ENCODE measurements at regions not wholly inside any gene's neighbourhood (a gene's known extent, or its start where the extent isn't known, plus 50 kb on each side); places are given as distances from the start of the nearest gene placed in this dataset.
"Not testable (repeated sequence)": the region's sequence is repeated elsewhere in the genome, so short reads cannot be mapped to it uniquely, and the experiment has no call there.

- DNase-seq (ENCODE audit: low read depth) = no peak
These were observed 519.6 kb downstream of the KLF5 start for GRCh38 chr13:73578251-73578875.

DNA sequence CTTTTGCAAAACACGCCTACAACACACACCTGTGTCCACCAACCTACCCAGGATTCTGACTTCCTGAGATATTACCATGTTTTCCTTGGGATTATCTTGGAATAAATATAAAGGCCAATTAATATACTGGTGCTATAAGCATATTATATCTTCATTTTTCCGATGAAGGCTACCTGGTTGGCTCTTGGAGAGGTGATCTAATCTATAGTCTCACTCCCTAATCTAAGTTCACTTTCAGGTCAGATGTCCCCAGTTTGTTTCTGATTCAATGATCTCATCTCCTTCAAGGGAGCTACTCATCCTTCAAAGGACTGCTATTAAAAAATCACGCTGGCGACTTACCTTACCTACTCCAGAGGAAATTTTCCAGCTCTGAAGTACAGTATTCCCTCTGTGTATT is 517.5 kb downstream of the KLF5 start:
- DNase-seq (ENCODE audit: low read depth) = no peak

- no peak for DNase-seq (ENCODE audit: low read depth)
These were observed 514.0 kb downstream of the KLF5 start for GRCh38 chr13:73572824-73573223.

DNA sequence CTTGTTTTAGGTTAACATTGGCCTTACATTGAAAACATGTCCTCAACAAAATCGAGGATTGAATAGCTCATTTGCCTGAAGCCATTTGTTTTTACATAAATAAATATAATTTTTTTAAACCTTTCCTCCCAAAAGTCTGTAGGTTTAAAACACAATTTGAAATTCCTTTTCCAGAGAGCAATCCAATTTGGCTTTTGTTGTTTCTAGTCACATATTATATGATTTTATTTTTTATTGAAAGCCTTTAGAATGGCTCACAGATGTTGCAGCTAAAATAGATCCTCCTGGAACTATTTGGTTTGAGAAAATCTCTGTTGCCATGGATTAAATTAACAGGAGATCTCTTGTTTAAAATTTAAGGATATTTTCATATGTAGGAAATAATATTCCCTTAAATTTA is 512.6 kb downstream of the KLF5 start:
- no peak for DNase-seq (ENCODE audit: low read depth)

DNA sequence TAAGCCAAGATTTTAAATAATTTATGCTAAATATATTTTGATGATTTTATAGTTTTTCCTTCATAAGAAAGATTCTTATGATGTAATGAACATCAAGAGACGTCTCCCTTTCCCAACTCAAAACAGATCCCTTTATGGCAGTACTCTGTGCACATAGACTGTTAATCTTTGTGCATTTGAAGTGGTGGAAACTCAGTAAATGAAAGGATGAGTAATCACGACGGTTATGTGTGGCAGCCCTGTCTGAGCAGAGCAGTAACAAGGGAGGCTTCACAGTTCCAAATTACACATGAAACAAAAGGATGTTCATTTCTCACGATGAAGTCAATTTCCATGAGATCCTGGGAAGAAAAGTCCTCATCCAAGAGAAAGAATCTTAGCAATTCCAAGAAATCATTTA is 498.1 kb downstream of the KLF5 start:
- DNase-seq (ENCODE audit: low read depth) = no peak

DNA sequence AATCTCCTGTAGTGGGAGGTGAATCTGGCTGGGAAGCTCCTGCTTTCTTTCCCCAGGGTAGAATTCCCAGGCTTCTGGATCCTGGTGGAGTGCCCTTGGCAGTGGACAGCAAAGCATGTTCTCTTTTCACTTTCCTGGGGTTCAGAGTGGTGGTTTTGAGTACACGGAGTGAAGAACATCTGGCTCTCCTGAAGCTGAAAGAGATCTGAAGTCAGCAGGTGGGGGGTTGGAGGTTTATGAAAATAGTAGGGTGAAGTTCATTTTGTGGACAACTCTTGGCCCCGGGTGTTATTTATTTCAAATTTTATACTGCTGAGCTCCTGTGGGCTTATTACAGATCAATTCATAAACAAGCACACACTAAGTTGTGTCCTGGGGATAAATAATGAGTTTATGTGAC is 497.3 kb downstream of the KLF5 start:
- no peak for DNase-seq (ENCODE audit: low read depth)

DNA sequence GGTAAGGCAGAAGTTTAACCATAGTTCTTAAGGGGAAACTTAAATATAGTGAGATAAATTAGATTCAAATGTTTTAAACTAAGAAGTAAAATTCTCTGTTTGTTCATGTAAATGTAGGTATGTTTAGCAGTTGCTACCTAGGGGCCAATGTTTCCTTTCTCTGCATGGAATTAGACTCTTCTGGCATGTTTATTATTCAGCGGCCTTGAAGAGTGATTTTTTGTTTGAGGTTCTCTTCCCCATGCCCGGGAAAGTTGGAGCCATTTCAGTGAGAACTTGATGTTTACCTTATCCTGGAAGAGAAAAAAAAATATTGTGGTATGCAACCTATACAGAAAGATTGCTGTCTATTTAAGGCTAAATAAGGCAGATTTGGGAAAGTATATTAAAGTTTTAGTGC is 492.9 kb downstream of the KLF5 start:
- no peak for DNase-seq (ENCODE audit: low read depth)

DNA sequence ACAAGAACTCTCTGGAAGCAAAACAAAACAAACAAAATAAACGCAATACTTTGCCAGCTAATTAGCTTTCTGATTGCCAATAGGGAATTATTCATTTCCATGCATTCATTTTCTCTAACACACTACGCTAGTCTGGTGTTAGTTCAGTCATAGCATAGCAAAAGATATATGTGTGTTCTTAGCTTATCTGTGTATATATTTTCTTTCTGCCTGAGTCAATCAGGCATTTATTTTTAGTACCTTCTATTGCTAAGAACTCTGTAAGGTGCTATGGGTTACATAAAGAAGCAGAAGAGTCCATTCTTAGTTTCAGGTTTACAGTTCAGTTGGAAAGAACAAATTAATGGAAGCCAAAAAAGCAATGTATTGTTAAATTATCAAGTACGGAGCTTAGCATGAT is 490.9 kb downstream of the KLF5 start:
- DNase-seq (ENCODE audit: low read depth) = no peak

- DNase-seq (ENCODE audit: low read depth) = no peak
These were observed 489.6 kb downstream of the KLF5 start for GRCh38 chr13:73548449-73548848.

DNA sequence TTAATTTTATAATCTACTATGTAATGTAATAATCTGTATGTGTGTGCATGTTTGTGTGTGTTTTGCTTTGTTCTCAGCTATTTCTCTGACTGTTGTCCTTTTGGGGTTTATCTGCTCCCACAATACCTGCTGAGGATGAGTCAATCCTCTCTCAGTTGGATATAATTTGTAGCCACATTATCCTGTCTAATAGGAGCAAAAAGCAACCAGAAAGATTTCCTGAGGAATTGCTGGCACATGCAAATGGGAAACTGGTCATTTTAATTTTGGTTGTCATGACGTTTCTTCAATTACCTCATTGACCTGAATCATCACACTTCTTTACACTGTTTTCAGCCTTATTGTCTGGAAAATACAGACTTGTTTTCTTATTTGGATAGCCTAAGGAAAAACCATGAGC is 488.4 kb downstream of the KLF5 start:
- no peak for DNase-seq (ENCODE audit: low read depth)

GRCh38 chr13:73544175-73544574 is 485.4 kb downstream of the KLF5 start:
- no peak for DNase-seq (ENCODE audit: low read depth)

- DNase-seq (ENCODE audit: low read depth) = no peak
These were observed 483.6 kb downstream of the KLF5 start for GRCh38 chr13:73542446-73542845.

DNA sequence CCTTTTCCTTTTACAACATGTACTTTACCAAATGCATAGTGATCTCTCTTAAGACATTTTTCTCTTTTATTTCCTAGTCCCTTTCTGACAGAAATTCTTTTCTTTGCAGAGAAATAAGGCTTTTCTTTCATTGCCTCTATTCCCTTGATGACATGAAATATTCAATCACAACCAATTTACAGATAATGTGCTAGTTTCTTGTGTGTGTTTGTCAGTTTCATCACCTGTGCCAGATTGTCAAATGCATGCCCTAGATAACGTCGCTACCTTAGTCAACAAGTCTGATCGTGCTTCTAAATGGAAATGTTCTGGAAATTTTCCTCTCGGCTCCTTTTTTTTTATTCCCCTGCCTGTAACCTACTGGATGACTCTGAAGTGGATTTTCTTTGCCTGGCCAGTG is 478.1 kb downstream of the KLF5 start:
- no peak for DNase-seq (ENCODE audit: low read depth)

DNA sequence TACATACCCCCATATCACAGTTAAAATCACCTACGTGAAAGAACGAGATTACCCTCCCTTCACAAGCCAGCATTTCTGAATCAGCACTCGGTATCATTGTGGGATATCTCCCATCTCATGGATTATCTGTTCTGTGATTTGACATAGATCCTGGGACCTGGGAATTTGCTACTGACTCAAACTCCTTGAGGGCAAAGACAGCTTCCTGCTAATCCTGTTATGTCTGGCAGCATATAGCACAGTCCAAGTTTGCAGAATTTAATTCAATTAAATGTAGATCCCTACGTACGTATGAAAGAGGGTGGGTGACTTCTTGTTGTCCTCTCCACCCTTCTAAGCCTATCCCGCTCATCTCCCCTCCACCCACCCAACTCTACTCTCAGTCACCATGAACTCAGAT is 476.5 kb downstream of the KLF5 start:
- DNase-seq (ENCODE audit: low read depth) = no peak

DNA sequence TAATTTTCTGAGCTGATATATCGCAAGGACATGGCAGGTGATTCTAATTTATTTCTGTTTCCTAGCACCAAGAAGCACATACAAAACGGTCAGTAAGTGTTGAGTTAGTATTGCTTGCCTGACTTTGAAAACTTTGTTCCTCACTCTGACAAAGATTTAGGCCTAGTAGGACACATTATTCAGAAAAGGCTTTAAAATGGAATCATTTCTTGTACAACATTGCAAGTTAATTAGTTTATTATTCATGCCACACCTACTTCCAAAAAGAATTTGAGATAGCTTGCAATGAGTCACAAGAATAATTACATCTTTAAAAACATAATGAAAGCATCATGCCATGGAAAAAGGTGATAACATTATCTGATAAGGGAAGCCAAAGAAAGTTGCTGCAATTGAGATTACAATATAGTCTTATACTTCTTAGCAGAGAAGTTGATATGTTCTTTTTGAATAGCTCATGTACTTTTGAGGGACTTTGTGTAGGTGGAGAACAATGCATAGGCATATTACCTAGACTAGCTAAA is 474.2 kb downstream of the KLF5 start:
- DNase-seq (ENCODE audit: low read depth) = no peak

DNA sequence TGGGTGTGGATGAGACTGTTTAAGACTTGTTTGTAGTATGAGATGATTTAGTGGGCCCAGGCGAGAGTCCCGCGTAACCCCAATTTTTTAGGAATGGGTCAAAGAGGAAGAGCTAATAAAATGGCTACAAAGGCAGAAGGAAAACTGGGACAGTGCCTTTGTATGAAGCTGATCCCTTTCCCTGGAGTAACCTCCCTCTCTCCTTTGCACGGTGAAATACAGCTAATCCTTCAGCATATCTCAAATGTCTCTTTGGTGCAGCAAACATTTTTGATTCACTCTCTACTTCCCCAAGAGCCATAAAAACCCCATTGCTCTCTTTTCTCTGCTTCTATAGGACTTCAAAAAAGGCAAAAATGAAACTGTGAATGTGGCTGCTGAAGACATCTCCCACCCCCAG is 473.8 kb downstream of the KLF5 start:
- no peak for DNase-seq (ENCODE audit: low read depth)

DNA sequence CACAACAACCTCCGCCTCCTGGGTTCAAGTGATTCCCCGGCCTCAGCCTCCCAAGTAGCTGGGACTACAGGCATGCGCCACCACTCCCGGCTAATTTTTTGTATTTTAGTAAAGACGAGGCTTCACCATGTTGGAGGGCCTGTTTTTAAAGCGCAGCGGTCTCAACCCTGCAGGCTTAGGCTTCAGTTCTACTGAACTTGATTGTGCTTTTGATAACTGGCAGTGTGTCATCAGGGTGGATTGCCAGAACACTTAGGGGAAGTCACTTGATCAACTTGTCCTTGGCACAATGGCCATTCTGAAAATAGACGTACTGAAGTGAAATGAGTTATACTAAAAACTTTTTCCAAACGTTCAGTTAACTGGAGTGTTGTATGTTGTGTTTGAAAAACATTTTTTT is 472.2 kb downstream of the KLF5 start:
- DNase-seq (ENCODE audit: low read depth) = no peak

- no peak for DNase-seq (ENCODE audit: low read depth)
These were observed 464.1 kb downstream of the KLF5 start for GRCh38 chr13:73522937-73523336.

DNA sequence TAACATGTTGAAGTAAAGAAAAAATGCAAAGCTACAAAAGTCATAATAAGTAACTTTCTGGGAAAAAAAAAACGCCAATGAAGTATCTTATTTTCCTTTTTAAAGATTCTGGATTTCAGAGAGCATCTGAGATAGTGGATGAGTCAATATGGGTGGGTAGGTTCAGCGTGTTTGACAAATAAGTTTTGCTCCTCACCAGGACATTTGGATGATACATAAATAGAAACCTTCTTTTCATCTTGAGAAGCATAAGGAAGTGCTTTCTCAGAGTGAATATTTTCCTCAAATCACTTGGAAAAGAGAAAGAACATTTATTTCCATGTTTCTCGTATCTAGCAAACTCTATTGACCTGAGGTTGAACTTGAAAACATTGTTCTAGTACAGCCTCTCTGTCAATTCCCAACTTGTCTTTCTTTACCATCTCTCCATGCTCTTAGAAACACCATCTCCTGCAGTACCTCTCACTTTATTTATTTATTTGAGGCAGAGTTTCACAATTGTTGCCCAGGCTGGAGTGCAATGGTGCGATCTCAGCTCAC is 463.2 kb downstream of the KLF5 start:
- DNase-seq (ENCODE audit: low read depth) = no peak

GRCh38 chr13:73521290-73521624 is 462.5 kb downstream of the KLF5 start:
- no peak for DNase-seq (ENCODE audit: low read depth)

- DNase-seq (ENCODE audit: low read depth) = no peak
These were observed 461.9 kb downstream of the KLF5 start for GRCh38 chr13:73520566-73521289.

- not testable (repeated sequence) for DNase-seq (ENCODE audit: low read depth)
These were observed 461.3 kb downstream of the KLF5 start for GRCh38 chr13:73520135-73520534.

- DNase-seq (ENCODE audit: low read depth) = no peak
These were observed 460.8 kb downstream of the KLF5 start for GRCh38 chr13:73519396-73520116.
